ENCODE measurements at regions not wholly inside any gene's neighbourhood (a gene's known extent, or its start where the extent isn't known, plus 50 kb on each side); places are given as distances from the start of the nearest gene placed in this dataset.
"Not testable (repeated sequence)": the region's sequence is repeated elsewhere in the genome, so short reads cannot be mapped to it uniquely, and the experiment has no call there.

DNA sequence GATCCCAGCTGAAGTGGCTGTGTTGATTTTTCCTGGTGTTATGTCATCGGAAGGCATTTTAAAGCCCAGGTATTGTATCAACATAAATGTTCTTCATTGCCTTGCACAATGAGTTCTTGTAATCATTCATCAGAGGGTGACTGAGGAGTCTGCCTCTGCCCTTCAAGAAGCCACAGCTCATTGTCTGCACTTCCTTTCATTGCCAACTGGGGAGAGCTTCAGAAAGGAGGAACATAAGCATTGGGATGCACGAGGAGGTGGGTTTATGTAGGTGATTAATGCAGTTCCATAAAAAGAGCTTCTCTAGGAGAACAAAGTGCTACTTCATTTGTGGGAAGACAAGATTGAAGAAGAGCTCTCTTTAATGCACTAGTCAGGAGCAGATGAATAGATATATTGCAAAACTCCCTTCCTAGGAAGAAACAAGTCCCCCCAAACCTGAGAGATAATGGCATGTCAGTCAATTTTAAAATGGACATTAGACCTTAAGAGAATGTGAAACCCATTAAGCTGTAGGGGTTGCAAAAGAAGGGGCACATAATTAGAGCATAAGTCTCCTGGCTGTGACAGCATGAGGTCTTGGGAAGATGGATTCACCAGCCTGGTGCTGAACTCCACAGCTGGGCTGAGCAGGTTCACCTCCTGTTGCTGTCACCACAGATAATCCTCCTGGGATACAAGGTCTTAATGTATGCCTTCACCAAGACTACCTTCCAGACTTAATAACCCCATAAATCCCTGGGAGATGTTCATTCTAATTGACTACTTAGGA is 124.6 kb downstream of the BACH1 start:
- no peaks in the 10 kb centered on the region for H3K27me3 ChIP-seq
- TF ChIP-seq Cebpa-rat (IDR thresholded peaks at IDR 0.05), result no peak
- peaks cover 34% of the 10 kb centered on the region for H3K4me1 ChIP-seq
- H3K4me3 ChIP-seq, result no peak overlapping the region
- H3K9ac ChIP-seq, result no peak overlapping the region
- H3K36me3 ChIP-seq, result no peaks in the 10 kb centered on the region
- H4K20me1 ChIP-seq, result no peaks in the 10 kb centered on the region
- no peak overlapping the region for H3K4me2 ChIP-seq
- no peaks in the 10 kb centered on the region for H3K9me3 ChIP-seq
- no peak overlapping the region for H3K27ac ChIP-seq

DNA sequence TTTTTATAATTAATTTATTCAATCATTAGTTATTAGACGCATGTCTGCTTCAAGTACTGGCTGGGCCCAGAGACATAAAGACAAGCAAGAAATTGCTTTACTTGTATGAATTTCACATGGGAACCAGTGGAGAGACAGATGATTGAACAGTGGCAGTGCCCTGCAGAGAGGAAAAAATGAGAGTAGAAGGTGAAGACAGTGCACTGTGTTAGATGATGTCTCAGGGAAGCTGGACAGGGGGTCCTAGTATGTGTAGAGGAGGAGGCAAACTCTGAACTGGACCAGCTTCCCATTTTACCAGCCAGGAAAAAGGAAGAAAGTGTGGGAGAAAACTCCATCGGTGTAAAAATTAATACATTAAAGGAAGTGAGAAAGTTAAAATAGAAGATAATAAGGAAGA is 126.0 kb downstream of the BACH1 start:
- H3K27me3 ChIP-seq, result no peaks in the 10 kb centered on the region
- H3K4me1 ChIP-seq, result peaks cover 20% of the 10 kb centered on the region
- no peak overlapping the region for H3K9ac ChIP-seq
- no peaks in the 10 kb centered on the region for H3K36me3 ChIP-seq
- no peak overlapping the region for H3K4me3 ChIP-seq
- H3K27ac ChIP-seq, result no peak overlapping the region
- H3K4me2 ChIP-seq, result no peak overlapping the region
- H3K9me3 ChIP-seq, result no peaks in the 10 kb centered on the region
- TF ChIP-seq Cebpa-rat (IDR thresholded peaks at IDR 0.05), result no peak
- H4K20me1 ChIP-seq, result no peaks in the 10 kb centered on the region

DNA sequence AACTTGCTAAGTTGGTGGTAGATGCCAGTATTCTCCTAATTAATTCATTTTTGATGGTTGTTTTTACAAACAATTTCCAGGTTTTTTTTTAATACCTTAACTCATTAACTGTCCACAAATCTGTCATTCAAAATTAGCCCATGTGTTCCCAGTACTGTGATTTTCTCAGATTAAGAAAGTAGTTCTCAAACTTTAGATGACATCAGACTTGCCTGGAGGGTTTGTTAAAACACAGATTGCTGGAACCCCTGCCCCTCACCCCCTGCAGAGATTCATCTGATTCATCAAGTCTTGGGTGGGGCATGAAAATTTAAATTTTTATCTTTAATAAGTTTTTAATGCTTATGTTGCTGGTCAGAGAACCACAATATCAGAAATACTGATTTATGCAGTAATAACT is 130.5 kb downstream of the BACH1 start:
- Histone ChIP-seq H3K4me1 (peaks cover 9% of the 10 kb centered on the region), H4K20me1 (no peaks in the 10 kb centered on the region), H3K27me3 (no peaks in the 10 kb centered on the region), H3K4me3 (no peak overlapping the region), H3K9me3 (no peaks in the 10 kb centered on the region), H3K36me3 (no peaks in the 10 kb centered on the region), H3K9ac (no peak overlapping the region), H3K4me2 (no peak overlapping the region), H3K27ac (no peak overlapping the region)
- no peak for TF ChIP-seq Cebpa-rat (IDR thresholded peaks at IDR 0.05)

- Histone ChIP-seq H3K27ac (no peak overlapping the region), H3K4me2 (no peak overlapping the region), H3K4me3 (no peak overlapping the region), H3K36me3 (no peaks in the 10 kb centered on the region), H4K20me1 (no peaks in the 10 kb centered on the region), H3K9ac (no peak overlapping the region), H3K27me3 (no peaks in the 10 kb centered on the region), H3K9me3 (no peaks in the 10 kb centered on the region), H3K4me1 (peaks cover 5% of the 10 kb centered on the region)
- no peak for TF ChIP-seq Cebpa-rat (IDR thresholded peaks at IDR 0.05)
These were observed 131.3 kb downstream of the BACH1 start for GRCh38 chr21:29430030-29430429.

DNA sequence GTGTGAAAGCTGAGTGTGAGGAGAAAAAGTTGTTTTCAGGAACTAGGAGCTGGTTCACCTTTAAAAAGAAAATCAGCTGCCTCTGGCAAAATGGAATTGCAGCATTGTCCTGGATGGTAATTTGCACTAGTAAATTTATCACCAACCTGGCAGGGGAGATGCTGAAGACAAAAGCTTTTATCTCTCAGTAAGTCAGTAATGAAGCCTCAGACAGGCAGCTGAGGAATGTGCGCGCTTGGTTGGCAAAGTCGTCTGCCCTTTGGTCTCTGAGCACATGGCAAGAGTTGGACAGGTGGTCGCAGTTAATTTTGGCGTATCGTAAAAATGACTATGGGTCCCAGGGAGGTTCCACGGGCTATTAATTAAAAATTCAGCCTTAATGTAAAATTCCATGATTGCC is 131.9 kb downstream of the BACH1 start:
- H3K4me2 ChIP-seq, result no peak overlapping the region
- no peak overlapping the region for H3K27ac ChIP-seq
- TF ChIP-seq Cebpa-rat (IDR thresholded peaks at IDR 0.05), result no peak
- H3K9ac ChIP-seq, result no peak overlapping the region
- no peaks in the 10 kb centered on the region for H3K36me3 ChIP-seq
- H3K4me1 ChIP-seq, result no peaks in the 10 kb centered on the region
- H3K4me3 ChIP-seq, result no peak overlapping the region
- no peaks in the 10 kb centered on the region for H4K20me1 ChIP-seq
- H3K27me3 ChIP-seq, result no peaks in the 10 kb centered on the region
- no peaks in the 10 kb centered on the region for H3K9me3 ChIP-seq

- Histone ChIP-seq H3K27me3 (no peaks in the 10 kb centered on the region), H3K9me3 (no peaks in the 10 kb centered on the region), H3K4me2 (no peak overlapping the region), H3K4me1 (no peaks in the 10 kb centered on the region), H3K36me3 (no peaks in the 10 kb centered on the region; the same call in 1 of the 2 replicates), H3K4me3 (no peak overlapping the region), H3K9ac (no peak overlapping the region), H3K27ac (no peak overlapping the region), H4K20me1 (no peaks in the 10 kb centered on the region)
- no peak for TF ChIP-seq Cebpa-rat (IDR thresholded peaks at IDR 0.05)
These were observed 132.5 kb downstream of the BACH1 start for GRCh38 chr21:29431178-29431577.

DNA sequence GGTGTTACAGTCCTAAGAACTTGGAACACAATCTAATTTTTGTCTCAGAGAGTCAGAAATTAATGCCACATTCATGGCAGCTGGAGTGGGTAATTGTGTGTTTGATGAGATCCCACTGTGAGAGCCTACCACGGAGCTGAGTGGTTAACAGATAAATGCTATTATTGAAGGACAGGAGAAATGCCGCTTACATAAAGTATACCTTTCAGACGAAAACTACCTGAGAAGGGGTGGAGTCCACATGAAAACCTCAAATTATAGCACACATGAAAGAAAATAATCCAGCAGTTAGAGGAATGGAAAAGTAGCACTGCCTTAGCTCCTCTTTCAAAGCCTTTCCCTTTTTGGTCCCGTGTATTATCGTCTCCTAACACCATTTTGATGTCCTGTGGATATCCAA is 133.0 kb downstream of the BACH1 start:
- Histone ChIP-seq H3K9me3 (no peaks in the 10 kb centered on the region), H3K4me1 (no peaks in the 10 kb centered on the region), H4K20me1 (no peaks in the 10 kb centered on the region), H3K27me3 (no peaks in the 10 kb centered on the region), H3K36me3 (no peaks in the 10 kb centered on the region; the same call in 1 of the 2 replicates), H3K4me2 (no peak overlapping the region), H3K4me3 (no peak overlapping the region), H3K27ac (no peak overlapping the region), H3K9ac (no peak overlapping the region)
- TF ChIP-seq Cebpa-rat (IDR thresholded peaks at IDR 0.05), result no peak

GRCh38 chr21:29433366-29434059 is 134.8 kb downstream of the BACH1 start:
- H3K9ac ChIP-seq, result no peak overlapping the region
- no peaks in the 10 kb centered on the region for H4K20me1 ChIP-seq
- no peaks in the 10 kb centered on the region for H3K9me3 ChIP-seq
- no peak overlapping the region for H3K27ac ChIP-seq
- H3K36me3 ChIP-seq, result no peaks in the 10 kb centered on the region; the same call in 1 of the 2 replicates
- no peak for TF ChIP-seq Cebpa-rat (IDR thresholded peaks at IDR 0.05)
- H3K4me3 ChIP-seq, result no peak overlapping the region
- H3K27me3 ChIP-seq, result no peaks in the 10 kb centered on the region
- H3K4me2 ChIP-seq, result no peak overlapping the region
- no peaks in the 10 kb centered on the region for H3K4me1 ChIP-seq

GRCh38 chr21:29434081-29434480 is 135.4 kb downstream of the BACH1 start:
- no peaks in the 10 kb centered on the region for H3K4me1 ChIP-seq
- H3K27ac ChIP-seq, result no peak overlapping the region
- no peak overlapping the region for H3K4me3 ChIP-seq
- no peak overlapping the region for H3K9ac ChIP-seq
- no peak overlapping the region for H3K4me2 ChIP-seq
- no peaks in the 10 kb centered on the region for H3K9me3 ChIP-seq
- no peaks in the 10 kb centered on the region for H3K27me3 ChIP-seq
- H3K36me3 ChIP-seq, result no peaks in the 10 kb centered on the region; the same call in 1 of the 2 replicates
- no peak for TF ChIP-seq Cebpa-rat (IDR thresholded peaks at IDR 0.05)
- no peaks in the 10 kb centered on the region for H4K20me1 ChIP-seq

DNA sequence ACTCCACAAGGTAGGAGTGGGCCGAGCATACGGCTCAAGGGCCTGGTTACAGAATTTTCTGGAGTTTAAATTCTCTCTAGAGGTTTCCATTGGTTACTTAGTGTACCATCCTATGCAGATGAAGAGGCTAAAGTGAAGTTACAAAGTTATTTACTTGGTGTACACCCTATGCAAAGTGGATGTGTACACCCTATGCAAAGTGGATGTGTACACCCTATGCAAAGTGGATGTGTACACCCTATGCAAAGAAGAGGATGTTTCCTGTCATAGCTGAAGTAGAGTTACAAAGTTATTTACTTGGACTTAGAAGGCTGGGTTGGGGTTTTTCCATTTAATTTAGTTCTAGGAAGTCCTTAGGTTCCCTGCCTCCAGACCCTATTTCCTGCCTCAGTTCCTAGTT is 136.3 kb downstream of the BACH1 start:
- H3K4me3 ChIP-seq, H3K9me3 ChIP-seq, H3K27me3 ChIP-seq, H3K4me2 ChIP-seq, H3K27ac ChIP-seq, H3K36me3 ChIP-seq, H3K9ac ChIP-seq, H3K4me1 ChIP-seq, H4K20me1 ChIP-seq: not testable (repeated sequence)

All from BLaER1 (cell line).